Astrocyte (in vitro differentiated cells and primary cell): ENCODE measurements at regions not wholly inside any gene's neighbourhood (a gene's known extent, or its start where the extent isn't known, plus 50 kb on each side); places are given as distances from the start of the nearest gene placed in this dataset.

Experiments used
- DNase-seq: peaks from one replicate; pipeline ENCODE4 v3.0.0-alpha.2; 2010; ENCODE audit warnings: low read depth
- FAIRE-seq: peaks from 2 replicates; lab custom pipeline; 2011; peaks lifted over from hg19 to GRCh38; lab: Jason Lieb, UNC
- H2AFZ ChIP-seq: 2 replicates; pipeline ENCODE4 v1.6.0; 2012; ENCODE audit warnings: low read depth, low read length, inconsistent platforms
- H3K27ac ChIP-seq: 2 replicates; pipeline ENCODE4 v1.5.1; 2011; ENCODE audit warnings: low read depth, low read length, inconsistent platforms
- H3K27me3 ChIP-seq: 2 replicates; pipeline ENCODE4 v1.6.0; 2011; ENCODE audit warnings: low read length, inconsistent platforms; ENCODE audit not compliant: insufficient read depth
- H3K36me3 ChIP-seq: 2 replicates; pipeline ENCODE4 v1.5.1; 2011; ENCODE audit warnings: low read length, inconsistent platforms; ENCODE audit not compliant: insufficient read depth
- H3K4me1 ChIP-seq: 2 replicates; pipeline ENCODE4 v1.5.1; 2011; ENCODE audit warnings: low read length, inconsistent platforms; ENCODE audit not compliant: insufficient read depth
- H3K4me2 ChIP-seq: 2 replicates; pipeline ENCODE4 v1.6.0; 2012; ENCODE audit warnings: low read length, inconsistent platforms
- H3K4me3 ChIP-seq: 2 replicates; pipeline ENCODE4 v1.5.1; 2011; ENCODE audit warnings: low read depth, mild to moderate bottlenecking, low read length, inconsistent platforms; ENCODE audit not compliant: insufficient read depth
- H3K79me2 ChIP-seq: 2 replicates; pipeline ENCODE4 v1.6.0; 2012; ENCODE audit warnings: mild to moderate bottlenecking, low read length, inconsistent platforms; ENCODE audit not compliant: insufficient read depth
- H3K9ac ChIP-seq: 2 replicates; pipeline ENCODE4 v1.6.0; 2012; ENCODE audit warnings: mild to moderate bottlenecking, low read length, inconsistent platforms
- H3K9me3 ChIP-seq: 2 replicates; pipeline ENCODE4 v1.5.1; 2012; ENCODE audit warnings: low read depth, mild to moderate bottlenecking, low read length, inconsistent platforms; ENCODE audit not compliant: insufficient read depth
- H4K20me1 ChIP-seq: 2 replicates; pipeline ENCODE4 v1.6.0; 2012; ENCODE audit warnings: low read length, inconsistent platforms; ENCODE audit not compliant: insufficient read depth
- H3K27ac Mint-ChIP-seq: one replicate; pipeline ENCODE4 v1.8.0; 2021; ENCODE audit warnings: mild to moderate bottlenecking, mixed read lengths; ENCODE audit not compliant: unreplicated experiment
- H3K27me3 Mint-ChIP-seq: one replicate; pipeline ENCODE4 v1.8.0; 2021; ENCODE audit warnings: low read depth, mixed read lengths; ENCODE audit not compliant: unreplicated experiment
- H3K36me3 Mint-ChIP-seq: one replicate; pipeline ENCODE4 v1.8.0; 2021; ENCODE audit warnings: low read depth, mixed read lengths; ENCODE audit not compliant: unreplicated experiment
- H3K4me1 Mint-ChIP-seq: one replicate; pipeline ENCODE4 v1.8.0; 2021; ENCODE audit warnings: low read depth, mixed read lengths; ENCODE audit not compliant: unreplicated experiment
- H3K4me3 Mint-ChIP-seq: one replicate; pipeline ENCODE4 v1.8.0; 2021; ENCODE audit warnings: mild to moderate bottlenecking, moderate library complexity, mixed read lengths; ENCODE audit not compliant: unreplicated experiment
- H3K9me3 Mint-ChIP-seq: one replicate; pipeline ENCODE4 v1.8.0; 2021; ENCODE audit warnings: mild to moderate bottlenecking, mixed read lengths; ENCODE audit not compliant: unreplicated experiment
- CTCF ChIP-seq: IDR thresholded peaks from 2 replicates; pipeline ENCODE4 v1.5.1; 2011; ENCODE audit warnings: low read depth, mild to moderate bottlenecking, inconsistent platforms, low read length, moderate library complexity; ENCODE audit not compliant: insufficient read depth
- EZH2 ChIP-seq: IDR thresholded peaks from 2 replicates; pipeline ENCODE4 v1.6.1; 2012; ENCODE audit warnings: mild to moderate bottlenecking, low read length, inconsistent platforms; ENCODE audit not compliant: insufficient read depth

GRCh38 chr9:106619211-106619610 lies 243.8 kb upstream of the ZNF462 start:
- no peak overlapping the region for H3K9ac ChIP-seq
- H3K79me2 ChIP-seq, result no peaks in the 10 kb centered on the region
- H3K27ac Mint-ChIP-seq, result peak overlapping the region; percentile 73
- H3K9me3 ChIP-seq, result no peaks in the 10 kb centered on the region
- H3K4me2 ChIP-seq, result no peak overlapping the region
- H3K4me3 ChIP-seq, result no peak overlapping the region
- H3K9me3 Mint-ChIP-seq, result peaks cover 3% of the 10 kb centered on the region
- TF ChIP-seq CTCF (no peak), EZH2 (no peak)
- no peaks in the 10 kb centered on the region for H3K4me1 ChIP-seq
- H3K27me3 Mint-ChIP-seq, result no peaks in the 10 kb centered on the region
- H2AFZ ChIP-seq, result no peak overlapping the region
- no peak overlapping the region for H3K27ac ChIP-seq
- H3K4me1 Mint-ChIP-seq, result peaks cover 61% of the 10 kb centered on the region
- FAIRE-seq (no peak), DNase-seq (peak; percentile 74)
- no peaks in the 10 kb centered on the region for H3K27me3 ChIP-seq
- H4K20me1 ChIP-seq, result no peaks in the 10 kb centered on the region
- no peaks in the 10 kb centered on the region for H3K36me3 ChIP-seq
- no peak overlapping the region for H3K4me3 Mint-ChIP-seq
- no peaks in the 10 kb centered on the region for H3K36me3 Mint-ChIP-seq

- Mint-ChIP-seq H3K4me3 (no peak overlapping the region), H3K4me1 (peaks cover 59% of the 10 kb centered on the region), H3K9me3 (peaks cover 3% of the 10 kb centered on the region), H3K36me3 (no peaks in the 10 kb centered on the region), H3K27me3 (no peaks in the 10 kb centered on the region), H3K27ac (peak overlapping the region; percentile 87)
- no peak for TF ChIP-seq CTCF
- no peak for TF ChIP-seq EZH2
- no peak overlapping the region for H3K27ac ChIP-seq
- no peak for DNase-seq
- H3K27me3 ChIP-seq, result no peaks in the 10 kb centered on the region
- H4K20me1 ChIP-seq, result no peaks in the 10 kb centered on the region
- no peaks in the 10 kb centered on the region for H3K36me3 ChIP-seq
- H3K4me2 ChIP-seq, result no peak overlapping the region
- no peak overlapping the region for H3K9ac ChIP-seq
- no peak for FAIRE-seq
- no peak overlapping the region for H3K4me3 ChIP-seq
- H2AFZ ChIP-seq, result no peak overlapping the region
- no peaks in the 10 kb centered on the region for H3K9me3 ChIP-seq
- no peaks in the 10 kb centered on the region for H3K4me1 ChIP-seq
- H3K79me2 ChIP-seq, result no peaks in the 10 kb centered on the region
These were observed 242.9 kb upstream of the ZNF462 start for GRCh38 chr9:106620081-106620480.

GRCh38 chr9:106620866-106621265 lies 242.1 kb upstream of the ZNF462 start:
- DNase-seq (no peak), FAIRE-seq (no peak)
- H3K4me3 ChIP-seq, result no peak overlapping the region
- H3K79me2 ChIP-seq, result no peaks in the 10 kb centered on the region
- no peaks in the 10 kb centered on the region for H3K9me3 ChIP-seq
- H4K20me1 ChIP-seq, result no peaks in the 10 kb centered on the region
- H3K27me3 ChIP-seq, result no peaks in the 10 kb centered on the region
- H3K27ac Mint-ChIP-seq, result peak overlapping the region; percentile 87
- TF ChIP-seq EZH2, result no peak
- TF ChIP-seq CTCF, result no peak
- H2AFZ ChIP-seq, result no peak overlapping the region
- H3K27me3 Mint-ChIP-seq, result no peaks in the 10 kb centered on the region
- H3K4me2 ChIP-seq, result no peak overlapping the region
- peaks cover 3% of the 10 kb centered on the region for H3K9me3 Mint-ChIP-seq
- H3K36me3 ChIP-seq, result no peaks in the 10 kb centered on the region
- no peak overlapping the region for H3K9ac ChIP-seq
- no peaks in the 10 kb centered on the region for H3K4me1 ChIP-seq
- H3K27ac ChIP-seq, result no peak overlapping the region
- H3K36me3 Mint-ChIP-seq, result no peaks in the 10 kb centered on the region
- peak overlapping the region; percentile 51 for H3K4me3 Mint-ChIP-seq
- H3K4me1 Mint-ChIP-seq, result peaks cover 54% of the 10 kb centered on the region
